NCI-H2029 (cell line): ENCODE measurements at regions not wholly inside any gene's neighbourhood (a gene's known extent, or its start where the extent isn't known, plus 50 kb on each side); places are given as distances from the start of the nearest gene placed in this dataset.
"Not testable (repeated sequence)": the region's sequence is repeated elsewhere in the genome, so short reads cannot be mapped to it uniquely, and the experiment has no call there.

Experiments
- DNase-seq: peaks from one replicate; lab custom pipeline; 2025; lab: John Stamatoyannopoulos, UW

- DNase-seq = no peak
These were observed 110.3 kb upstream of the PCSK5 start for GRCh38 chr9:75780185-75780584.

GRCh38 chr9:75788006-75788634 is 102.4 kb upstream of the PCSK5 start:
- DNase-seq = no peak

- DNase-seq = no peak
These were observed 93.3 kb upstream of the PCSK5 start for GRCh38 chr9:75797085-75797580.

- DNase-seq = no peak
These were observed 92.0 kb upstream of the PCSK5 start for GRCh38 chr9:75798505-75798904.

GRCh38 chr9:75803130-75803529 is 87.3 kb upstream of the PCSK5 start:
- DNase-seq = no peak

- no peak for DNase-seq
These were observed 80.4 kb upstream of the PCSK5 start for GRCh38 chr9:75810063-75810462.

- DNase-seq = no peak
These were observed 78.8 kb upstream of the PCSK5 start for GRCh38 chr9:75811692-75812091.

GRCh38 chr9:75812141-75812540 is 78.3 kb upstream of the PCSK5 start:
- DNase-seq = no peak

- DNase-seq = no peak
These were observed 75.8 kb upstream of the PCSK5 start for GRCh38 chr9:75814667-75815066.

GRCh38 chr9:75820471-75821115 is 69.9 kb upstream of the PCSK5 start:
- DNase-seq = not testable (repeated sequence)

GRCh38 chr9:75823151-75823550 is 67.3 kb upstream of the PCSK5 start:
- no peak for DNase-seq

- no peak for DNase-seq
These were observed 65.5 kb upstream of the PCSK5 start for GRCh38 chr9:75824816-75825568.

- DNase-seq = peak; percentile 15
These were observed 64.2 kb upstream of the PCSK5 start for GRCh38 chr9:75826314-75826713.

- DNase-seq = no peak
These were observed 60.2 kb upstream of the PCSK5 start for GRCh38 chr9:75830303-75830702.

GRCh38 chr9:75833778-75834177 is 56.7 kb upstream of the PCSK5 start:
- DNase-seq = no peak

GRCh38 chr9:75834878-75835277 is 55.6 kb upstream of the PCSK5 start:
- DNase-seq = no peak
